VCaP (cell line): ENCODE measurements at regions not wholly inside any gene's neighbourhood (a gene's known extent, or its start where the extent isn't known, plus 50 kb on each side); places are given as distances from the start of the nearest gene placed in this dataset.

ENCODE experiments used
- H3K27ac ChIP-seq: fragments of 450-650 bp; 2 replicates; pipeline ENCODE4 v1.5.1; 2017
- CTCF ChIP-seq: fragments of 450-650 bp; conservative IDR thresholded peaks from 2 replicates; pipeline ENCODE4 v1.5.1; 2017; ENCODE audit warnings: mild to moderate bottlenecking, moderate library complexity

DNA sequence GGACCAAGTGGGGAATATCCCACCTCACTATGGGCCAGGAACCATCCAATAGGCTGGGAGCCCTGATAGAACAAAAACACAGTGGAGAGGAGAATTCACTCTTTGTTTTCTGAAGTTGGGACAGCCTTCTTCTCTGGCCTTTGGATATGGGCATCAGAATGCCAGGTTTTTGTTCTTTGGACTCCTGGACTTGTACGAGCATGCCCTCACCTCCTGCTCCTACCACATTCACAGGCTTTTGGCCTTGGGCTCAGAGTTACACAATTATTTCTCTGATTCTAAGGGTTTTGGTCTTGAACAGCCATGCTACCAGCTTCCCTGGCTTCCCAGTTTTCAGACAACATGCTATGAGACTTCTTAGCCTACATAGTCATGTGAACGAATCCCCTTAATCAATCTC, 732.9 kb upstream of the VRK2 start:
- no peak for TF ChIP-seq CTCF
- H3K27ac ChIP-seq, result no peak overlapping the region

DNA sequence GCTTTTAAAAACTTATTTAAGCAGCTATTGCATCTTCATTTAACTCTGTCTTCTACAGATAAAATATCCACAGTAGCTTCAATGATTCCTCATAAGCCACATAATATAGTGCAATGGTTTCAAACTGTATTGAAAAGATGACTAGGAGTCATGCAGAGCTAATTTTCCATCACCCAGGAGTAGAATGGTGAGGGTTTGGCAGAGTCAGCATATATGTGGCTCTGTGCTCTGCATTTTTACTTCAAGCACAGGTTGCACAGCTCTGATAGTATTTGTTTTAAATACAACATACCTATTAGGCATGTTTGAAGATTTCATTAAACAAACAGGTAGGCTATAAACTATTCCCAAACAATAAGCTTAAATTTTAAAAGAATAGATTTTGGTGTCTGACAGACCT, 731.9 kb upstream of the VRK2 start:
- no peak overlapping the region for H3K27ac ChIP-seq
- no peak for TF ChIP-seq CTCF

- no peak overlapping the region for H3K27ac ChIP-seq
- TF ChIP-seq CTCF, result no peak
These were observed 716.2 kb upstream of the VRK2 start for GRCh38 chr2:57330447-57330846.

GRCh38 chr2:57333221-57333620, 713.4 kb upstream of the VRK2 start:
- no peak overlapping the region for H3K27ac ChIP-seq
- no peak for TF ChIP-seq CTCF

GRCh38 chr2:57343391-57344006, 703.1 kb upstream of the VRK2 start:
- H3K27ac ChIP-seq, result no peak overlapping the region
- TF ChIP-seq CTCF, result no peak

- no peak for TF ChIP-seq CTCF
- no peak overlapping the region for H3K27ac ChIP-seq
These were observed 678.4 kb upstream of the VRK2 start for GRCh38 chr2:57368190-57368589.

DNA sequence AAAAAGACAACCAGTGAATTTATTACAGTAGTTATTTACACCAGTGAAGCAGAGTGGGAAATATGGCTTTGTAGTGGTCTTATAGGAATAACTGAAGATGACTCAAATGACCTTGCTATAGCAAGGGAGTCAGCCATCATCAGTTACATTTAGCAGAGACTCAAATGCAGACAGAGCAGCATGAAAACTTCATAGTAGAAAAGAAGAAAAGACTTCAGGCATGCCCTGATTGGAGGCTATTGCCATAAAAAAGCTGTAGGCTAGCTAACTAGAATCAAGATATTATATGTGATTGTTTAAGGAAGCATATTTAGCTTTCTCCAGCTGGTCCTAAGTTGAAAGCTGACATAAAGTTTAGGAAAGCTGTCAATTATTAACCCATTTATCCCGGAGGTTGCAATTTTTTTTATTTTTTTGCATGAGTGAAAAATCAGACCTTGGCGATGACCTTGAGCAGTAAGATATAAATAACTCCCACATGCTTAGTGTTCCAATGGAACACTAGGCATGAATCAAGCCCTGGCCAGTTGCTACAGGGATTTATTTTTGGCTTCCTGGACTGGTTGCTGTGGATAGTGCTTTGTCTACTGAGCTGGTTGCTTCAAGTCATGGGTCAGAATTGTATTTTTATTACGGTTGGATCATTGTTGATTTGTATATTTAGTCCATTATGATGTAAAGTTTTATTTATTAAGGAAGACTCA, 675.6 kb upstream of the VRK2 start:
- TF ChIP-seq CTCF, result no peak
- no peak overlapping the region for H3K27ac ChIP-seq
